ENCODE measurements at regions not wholly inside any gene's neighbourhood (a gene's known extent, or its start where the extent isn't known, plus 50 kb on each side); places are given as distances from the start of the nearest gene placed in this dataset.

GRCh38 chr5:145189746-145190145, 645.4 kb downstream of the PRELID2 start:
- TF ChIP-seq CTCF (IDR thresholded peaks at IDR 0.05; ENCODE audit: insufficient read depth, low read depth, low read length) (no peak), EZH2 (IDR thresholded peaks at IDR 0.05; ENCODE audit: insufficient read depth, low read length) (no peak)

Measured in astrocyte (in vitro differentiated cells and primary cell).